Peyer's patch (tissue), 4 donors: ENCODE measurements at regions not wholly inside any gene's neighbourhood (a gene's known extent, or its start where the extent isn't known, plus 50 kb on each side); places are given as distances from the start of the nearest gene placed in this dataset.

ENCODE experiments used
- DNase-seq, 3 donors: peaks; one replicate each; pipeline ENCODE4 v3.0.0-alpha.2; 2017 to 2019
- H3K27ac ChIP-seq, 4 donors: fragments of 200-600 bp; sonication (generic); one replicate each; pipeline ENCODE4 v1.5.1; 2016 to 2019
- H3K27me3 ChIP-seq, 2 donors: fragments of 200-600 bp; sonication (generic); one replicate each; pipeline ENCODE4 v1.5.1; 2019
- H3K36me3 ChIP-seq, 3 donors: fragments of 200-600 bp; sonication (generic); one replicate each; pipeline ENCODE4 v1.5.1; 2016 to 2019
- H3K4me1 ChIP-seq, 4 donors: fragments of 200-600 bp; sonication (generic); one replicate each; pipeline ENCODE4 v1.5.1; 2016 to 2019
- H3K4me3 ChIP-seq, 4 donors: fragments of 200-600 bp; sonication (generic); 1 replicate in 3 of 4; 2 replicates in 1 of 4; pipeline ENCODE4 v1.5.1; 2016 to 2019; ENCODE audit warnings: mild to moderate bottlenecking in 1 of 4
- H3K9me3 ChIP-seq, 4 donors: fragments of 200-600 bp; sonication (generic); one replicate each; pipeline ENCODE4 v1.5.1; 2016 to 2019; ENCODE audit warnings: mild to moderate bottlenecking in 1 of 4
- CTCF ChIP-seq, 6 experiments: fragments of 450-650 bp in 4 of 6; fragments of 200-600 bp in 2 of 6; sonication (generic) in 1 of 6; IDR thresholded peaks; one replicate each; pipeline ENCODE4 v1.5.1; 2017 to 2019; ENCODE audit warnings: antibody characterized with exemption in 6 of 6, mild to moderate bottlenecking in 3 of 6, moderate library complexity in 1 of 6
- POLR2A ChIP-seq, 2 donors: fragments of 450-650 bp; IDR thresholded peaks; one replicate each; pipeline ENCODE4 v1.5.1; 2017; ENCODE audit warnings: antibody characterized with exemption in 2 of 2, mild to moderate bottlenecking in 2 of 2, moderate library complexity in 2 of 2

- Histone ChIP-seq H3K27me3 (no peaks in the 10 kb centered on the region), H3K4me3 (no peak overlapping the region), H3K4me1 (peaks cover 0 to 5% (median 0%) of the 10 kb centered on the region in 4 donors), H3K27ac (no peak overlapping the region), H3K9me3 (no peaks in the 10 kb centered on the region), H3K36me3 (no peaks in the 10 kb centered on the region)
- no peak for DNase-seq
- TF ChIP-seq CTCF (IDR thresholded peaks at IDR 0.05) (no peak), POLR2A (IDR thresholded peaks at IDR 0.05) (no peak)
Observed at GRCh38 chr4:100891808-100892207, 374.0 kb upstream of the EMCN start.

- no peak for DNase-seq
- TF ChIP-seq CTCF (IDR thresholded peaks at IDR 0.05) = no peak
- TF ChIP-seq POLR2A (IDR thresholded peaks at IDR 0.05) = no peak
- Histone ChIP-seq H3K36me3 (no peaks in the 10 kb centered on the region), H3K4me1 (peaks cover 0 to 5% (median 0%) of the 10 kb centered on the region in 4 donors), H3K27me3 (no peaks in the 10 kb centered on the region), H3K9me3 (no peaks in the 10 kb centered on the region), H3K4me3 (no peak overlapping the region), H3K27ac (no peak overlapping the region)
Observed at GRCh38 chr4:100889898-100890297, 372.1 kb upstream of the EMCN start.

- Histone ChIP-seq H3K4me3 (no peak overlapping the region), H3K36me3 (no peaks in the 10 kb centered on the region), H3K9me3 (no peaks in the 10 kb centered on the region), H3K27ac (no peak overlapping the region), H3K27me3 (no peaks in the 10 kb centered on the region), H3K4me1 (peaks cover 0 to 5% (median 0%) of the 10 kb centered on the region in 4 donors)
- DNase-seq = no peak
- TF ChIP-seq POLR2A (IDR thresholded peaks at IDR 0.05) (no peak), CTCF (IDR thresholded peaks at IDR 0.05) (no peak)
Observed at GRCh38 chr4:100889401-100889800, 371.6 kb upstream of the EMCN start.

- no peak for DNase-seq
- Histone ChIP-seq H3K4me1 (no peaks in the 10 kb centered on the region), H3K36me3 (no peaks in the 10 kb centered on the region), H3K27ac (no peak overlapping the region), H3K4me3 (no peak overlapping the region), H3K9me3 (no peaks in the 10 kb centered on the region), H3K27me3 (no peaks in the 10 kb centered on the region)
- TF ChIP-seq POLR2A (IDR thresholded peaks at IDR 0.05) (no peak), CTCF (IDR thresholded peaks at IDR 0.05) (no peak)
Observed at GRCh38 chr4:100882661-100883060, 364.8 kb upstream of the EMCN start.

- Histone ChIP-seq H3K27me3 (no peaks in the 10 kb centered on the region), H3K9me3 (no peaks in the 10 kb centered on the region), H3K27ac (no peak overlapping the region), H3K4me1 (no peaks in the 10 kb centered on the region), H3K4me3 (no peak overlapping the region), H3K36me3 (no peaks in the 10 kb centered on the region)
- no peak for TF ChIP-seq CTCF (IDR thresholded peaks at IDR 0.05)
- TF ChIP-seq POLR2A (IDR thresholded peaks at IDR 0.05) = no peak
- no peak for DNase-seq
Observed at GRCh38 chr4:100881283-100881682, 363.5 kb upstream of the EMCN start.

- Histone ChIP-seq H3K36me3 (no peaks in the 10 kb centered on the region), H3K27ac (no peak overlapping the region), H3K9me3 (no peaks in the 10 kb centered on the region), H3K4me3 (no peak overlapping the region), H3K27me3 (no peaks in the 10 kb centered on the region), H3K4me1 (no peaks in the 10 kb centered on the region)
- DNase-seq = no peak
- no peak for TF ChIP-seq POLR2A (IDR thresholded peaks at IDR 0.05)
- TF ChIP-seq CTCF (IDR thresholded peaks at IDR 0.05) = no peak
Observed at GRCh38 chr4:100880011-100880410, 362.2 kb upstream of the EMCN start.
